Left cardiac atrium (tissue), 4 donors: ENCODE measurements at regions not wholly inside any gene's neighbourhood (a gene's known extent, or its start where the extent isn't known, plus 50 kb on each side); places are given as distances from the start of the nearest gene placed in this dataset.

Source experiments
- ATAC-seq, 2 donors: fragments of 200-7000 bp; cut with Tn5 transposase; one replicate each; pipeline ENCODE4 v1.9.1; 2020; ENCODE audit warnings: mild to moderate bottlenecking in 2 of 2, moderate library complexity in 2 of 2
- DNase-seq: peaks from one replicate; pipeline ENCODE4 v3.0.0-alpha.2; 2020
- intact Hi-C, 2 donors: fragments of 100-400 bp; cut with DNase I; formaldehyde crosslinking; loops; one replicate each; pipeline versions ENCODE4 v1.14.1 to v1.15.1; 2022 to 2023
- donor health status: DM: no; HTN: yes; CAD: no.
- donor health status: DM: no; HTN: yes; CAD: no; lungs with severe emphysema.
- donor health status: DM: yes; HTN: yes; CAD: no.
- donor health status: Dilated cardiomyopathy.

DNA sequence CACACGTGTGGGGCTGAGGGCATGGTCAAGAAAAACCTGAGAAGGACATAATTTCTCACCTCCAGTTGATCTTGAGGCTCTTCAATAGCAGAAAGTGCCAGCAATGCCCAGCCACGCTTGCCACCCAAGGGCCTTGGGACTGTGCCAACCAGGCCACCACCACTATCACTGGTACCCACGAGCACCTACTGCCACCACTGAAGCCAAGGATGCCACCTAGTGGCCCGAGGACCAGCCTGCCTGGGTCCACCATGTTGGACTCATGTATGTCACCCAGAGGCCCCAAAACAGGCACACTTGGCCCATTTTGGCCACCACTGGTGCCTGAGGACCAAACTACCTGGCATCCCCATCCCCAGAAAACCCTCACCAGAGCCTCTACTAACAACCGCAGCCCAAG, 191.8 kb downstream of the ADAM29 start:
- no peak for ATAC-seq
- intact Hi-C loops = no loop called here
- no peak for DNase-seq

DNA sequence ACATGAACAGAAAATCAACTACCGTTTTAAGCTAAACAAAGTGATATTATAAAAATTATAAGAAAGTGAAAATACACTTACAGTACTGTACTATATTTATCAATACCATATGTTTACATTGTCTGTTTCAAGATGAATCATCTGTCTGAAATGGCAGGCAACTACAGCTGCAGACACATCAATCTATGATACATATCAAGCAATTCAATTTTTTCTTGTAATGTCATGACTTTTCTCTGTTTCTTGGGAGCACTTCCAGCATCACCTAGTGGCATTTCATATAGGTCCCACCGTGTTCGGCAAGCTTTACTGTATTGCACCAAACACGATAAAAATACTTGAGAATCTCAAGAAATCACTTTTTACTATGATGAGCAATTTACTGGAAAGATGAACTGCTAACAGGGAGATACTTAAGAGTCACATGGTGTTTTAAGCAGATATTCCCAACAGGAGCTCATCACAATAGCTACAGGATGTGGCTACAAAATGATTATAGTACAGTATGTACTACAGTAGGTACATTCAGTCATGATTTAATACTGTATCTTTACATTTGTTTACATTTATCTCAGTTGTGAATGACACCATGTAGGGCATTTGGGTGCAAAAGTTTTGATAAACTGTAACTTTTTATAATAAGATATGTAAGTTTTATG, 207.4 kb downstream of the ADAM29 start:
- DNase-seq (no peak), ATAC-seq (no peak)
- intact Hi-C loops = no loop called here

DNA sequence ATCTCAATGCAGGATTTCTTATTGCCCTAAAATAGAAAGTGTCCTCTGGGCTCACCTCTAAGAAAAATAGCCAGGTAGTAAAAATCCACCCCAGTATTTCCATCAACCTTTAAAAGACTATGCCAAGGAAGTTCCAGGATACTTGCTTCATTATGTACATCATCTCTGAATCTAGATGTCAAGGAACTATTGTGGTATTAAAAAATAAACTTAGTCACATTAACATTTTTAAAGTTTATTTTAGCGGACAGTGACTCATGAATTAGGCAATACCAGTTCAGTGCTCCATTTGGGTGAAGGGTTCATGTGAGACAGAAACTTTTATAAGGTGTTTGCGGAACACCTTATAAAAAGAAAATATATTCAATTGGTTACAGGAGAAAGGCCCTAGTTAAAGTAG, 209.2 kb downstream of the ADAM29 start:
- DNase-seq (no peak), ATAC-seq (no peak)
- intact Hi-C loops = no loop called here

DNA sequence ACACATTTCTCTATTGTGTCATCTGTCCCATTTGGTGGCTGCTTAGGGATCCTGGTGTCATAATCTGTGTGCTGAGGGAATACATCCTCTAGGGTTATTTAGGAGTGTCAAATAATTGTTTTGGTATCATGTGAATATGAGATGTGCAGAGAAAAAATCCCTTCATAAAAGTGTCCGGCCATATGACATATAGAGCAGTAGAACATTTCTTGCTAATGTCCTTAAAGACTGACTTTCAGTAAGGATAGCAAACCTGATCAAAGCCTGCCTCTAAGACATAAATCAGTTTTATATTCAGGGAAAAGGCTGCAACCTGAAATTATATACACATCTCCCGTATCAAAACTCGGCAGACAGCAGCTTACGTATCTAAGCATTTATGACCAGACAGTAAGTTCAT, 211.6 kb downstream of the ADAM29 start:
- intact Hi-C loops = no loop called here
- no peak for ATAC-seq

DNA sequence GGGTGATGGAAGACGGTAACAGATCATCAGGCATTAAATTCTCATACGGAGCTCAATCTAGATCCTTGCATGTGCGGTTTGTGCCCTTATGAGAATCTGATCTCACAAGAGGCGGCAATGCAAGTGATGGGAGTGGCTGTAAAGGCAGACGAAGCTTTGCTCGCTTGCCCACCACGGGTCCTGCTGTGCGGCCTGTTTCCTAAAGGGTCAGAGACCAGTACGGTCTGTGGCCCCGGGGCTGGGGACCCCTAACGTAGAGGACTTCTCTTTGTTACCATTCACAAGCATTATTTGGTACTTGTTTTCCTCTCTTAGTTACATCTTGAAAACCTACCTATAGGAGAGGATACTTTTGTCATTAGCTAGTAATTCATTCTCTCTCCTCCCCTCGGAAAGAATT, 221.0 kb downstream of the ADAM29 start:
- ATAC-seq (no peak), DNase-seq (no peak)
- intact Hi-C loops = no loop called here

More for the DNA sequence above, 211.6 kb downstream of the ADAM29 start:
- DNase-seq = no peak

DNA sequence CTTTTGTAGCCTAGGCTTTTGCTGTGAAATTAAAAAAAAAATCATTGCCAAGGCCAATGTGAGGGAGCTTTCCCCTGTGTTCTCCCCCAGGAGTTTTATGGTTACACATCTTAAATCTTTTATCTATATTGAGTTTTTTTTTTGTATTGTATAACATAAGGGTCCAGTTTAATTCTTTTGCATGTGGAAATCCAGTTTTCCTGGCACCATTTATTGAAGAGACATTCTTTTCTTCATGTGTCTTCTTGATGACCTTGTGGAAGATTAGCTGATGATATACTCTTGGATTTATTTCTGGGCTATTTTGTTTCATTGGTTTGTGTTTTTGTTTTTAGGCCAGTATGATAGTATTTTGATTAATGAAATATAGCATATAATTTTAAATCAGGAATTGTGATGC, 225.0 kb downstream of the ADAM29 start:
- DNase-seq = no peak
- ATAC-seq = no peak
- intact Hi-C loops = no loop called here

DNA sequence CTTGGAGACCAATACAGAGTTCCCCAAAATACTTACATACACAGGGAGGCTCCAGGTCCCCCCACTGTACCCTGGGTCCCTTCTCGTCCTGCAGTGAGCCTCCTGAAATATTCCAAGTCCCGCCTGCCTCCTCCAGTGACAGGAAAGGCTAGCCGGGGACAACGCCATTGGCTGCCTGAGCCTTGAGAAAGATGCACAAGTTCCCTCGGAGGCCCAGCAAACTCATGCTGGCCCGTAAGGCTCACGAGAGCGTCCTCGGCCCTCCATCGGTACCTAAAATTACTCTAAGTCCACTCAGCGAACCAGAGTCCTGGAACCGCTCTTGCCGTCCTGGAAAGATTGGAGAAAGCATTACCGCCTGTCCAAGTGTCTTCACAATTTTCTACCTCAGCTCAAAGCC, 228.6 kb downstream of the ADAM29 start:
- no peak for DNase-seq
- intact Hi-C loops = no loop called here
- no peak for ATAC-seq

DNA sequence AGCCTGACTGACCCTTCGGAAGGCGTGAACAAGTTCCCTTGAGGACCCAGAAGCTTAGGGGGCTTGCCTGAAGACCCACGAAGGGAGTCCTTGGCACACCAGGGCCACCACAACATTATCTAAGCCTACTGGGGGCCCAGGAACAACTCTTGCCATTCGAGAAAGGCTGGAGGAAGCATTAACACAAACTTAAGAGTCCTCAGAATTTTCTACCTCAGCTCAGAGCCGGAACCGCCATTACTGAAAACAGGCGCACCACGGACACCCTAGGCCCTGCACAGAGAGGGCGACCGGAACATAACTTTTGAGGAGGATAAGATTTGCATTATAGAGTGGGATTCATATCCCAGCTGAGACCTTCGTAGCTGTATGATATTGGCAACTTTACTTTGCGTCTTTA, 229.1 kb downstream of the ADAM29 start:
- ATAC-seq (no peak), DNase-seq (no peak)
- intact Hi-C loops = no loop called here

DNA sequence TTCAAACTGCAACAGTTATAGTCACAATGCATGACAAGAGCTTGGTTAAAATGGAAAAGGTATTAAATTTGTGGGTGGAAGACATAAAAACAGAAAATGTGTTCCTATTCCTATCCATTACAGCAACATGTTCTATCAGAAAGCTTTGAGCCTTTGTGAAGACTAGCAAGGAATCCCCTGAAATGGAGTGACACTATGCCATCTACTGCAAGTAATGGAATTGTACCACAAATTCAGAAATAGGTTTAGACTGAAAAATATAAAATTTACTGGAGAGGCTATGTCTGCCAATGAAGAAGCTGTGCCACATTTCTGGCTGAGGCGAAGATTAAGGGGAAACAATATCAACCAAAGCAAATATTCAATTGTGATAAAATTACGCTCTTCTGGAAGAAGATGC, 247.9 kb downstream of the ADAM29 start:
- intact Hi-C loops = no loop called here
- ATAC-seq (no peak), DNase-seq (no peak)

DNA sequence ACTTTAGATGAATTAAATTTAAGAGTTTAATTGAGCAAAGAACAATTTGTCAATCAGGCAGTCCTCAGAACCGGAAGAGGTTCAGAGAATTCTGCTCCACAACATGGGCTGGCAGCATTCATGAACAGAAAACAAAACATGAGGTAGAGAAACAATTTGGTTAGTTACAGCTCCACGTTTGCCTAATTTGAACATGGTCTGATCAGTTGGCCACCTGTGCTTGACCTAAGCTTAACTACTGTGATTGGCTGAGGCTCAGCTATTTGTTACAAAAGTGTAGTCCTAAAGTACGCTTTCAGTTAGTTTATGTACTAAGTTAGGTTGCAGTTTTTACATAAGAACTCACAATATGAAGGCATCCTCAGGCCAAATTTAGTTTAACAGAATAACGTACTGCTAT, 258.6 kb downstream of the ADAM29 start:
- intact Hi-C loops = no loop called here
- ATAC-seq (no peak), DNase-seq (no peak)

DNA sequence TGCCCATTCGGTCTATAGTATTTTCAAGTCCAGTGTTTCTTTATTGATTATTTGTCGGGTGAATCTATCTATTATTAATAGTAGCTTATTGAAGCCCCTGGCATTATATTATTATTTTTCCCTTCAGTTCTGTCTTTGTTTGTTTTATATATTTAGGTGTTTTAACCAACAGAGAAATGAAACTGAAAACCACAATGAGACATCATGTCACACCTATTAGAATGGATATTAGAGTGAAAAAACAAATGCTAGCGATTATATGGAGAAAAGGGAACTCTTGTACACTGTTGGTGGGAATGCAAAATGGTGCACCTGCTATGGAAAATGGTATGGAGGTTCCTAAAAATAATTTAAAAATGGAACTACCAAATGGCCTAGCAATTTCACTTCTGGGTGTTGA, 272.5 kb downstream of the ADAM29 start:
- ATAC-seq = no peak
- no peak for DNase-seq
- intact Hi-C loops = no loop called here

DNA sequence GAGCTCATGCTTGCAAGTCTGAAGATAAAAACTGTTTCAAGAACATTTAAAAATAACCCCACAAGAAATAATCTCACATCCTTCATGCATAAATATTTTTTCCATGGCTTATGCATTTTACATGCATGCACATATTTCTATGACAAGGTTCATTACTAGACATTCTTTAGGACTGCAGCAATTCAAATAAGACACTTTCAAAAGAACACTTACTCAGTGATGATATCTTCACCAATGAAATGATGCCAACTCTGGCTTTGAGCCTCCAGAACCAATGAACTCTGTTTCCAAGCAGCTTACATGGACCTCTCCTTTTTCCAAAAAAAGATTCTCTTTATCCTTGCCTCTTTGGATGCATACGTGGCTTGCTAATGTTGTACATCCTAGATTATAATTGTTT, 279.9 kb downstream of the ADAM29 start:
- intact Hi-C loops = no loop called here
- ATAC-seq = no peak
- DNase-seq = no peak

DNA sequence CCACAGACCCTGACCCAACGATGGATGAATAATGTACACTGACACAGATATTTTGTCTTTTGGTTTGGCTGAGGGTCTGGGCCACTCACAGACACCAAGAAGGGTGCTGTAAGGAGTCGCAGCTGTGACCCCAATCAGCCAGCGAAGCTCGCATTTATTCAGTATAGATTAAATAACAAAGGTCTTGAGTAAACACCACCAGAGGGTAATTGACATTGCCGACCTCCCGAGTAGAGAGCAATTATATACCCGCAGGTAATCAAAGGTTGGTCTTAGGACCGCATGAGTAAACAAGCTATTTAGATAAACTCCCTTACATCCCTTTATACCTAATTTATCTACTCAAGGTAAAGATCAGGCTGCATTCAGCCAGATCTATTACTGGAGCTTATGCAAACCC, 297.1 kb downstream of the ADAM29 start:
- ATAC-seq (no peak), DNase-seq (no peak)
- intact Hi-C loops = no loop called here

DNA sequence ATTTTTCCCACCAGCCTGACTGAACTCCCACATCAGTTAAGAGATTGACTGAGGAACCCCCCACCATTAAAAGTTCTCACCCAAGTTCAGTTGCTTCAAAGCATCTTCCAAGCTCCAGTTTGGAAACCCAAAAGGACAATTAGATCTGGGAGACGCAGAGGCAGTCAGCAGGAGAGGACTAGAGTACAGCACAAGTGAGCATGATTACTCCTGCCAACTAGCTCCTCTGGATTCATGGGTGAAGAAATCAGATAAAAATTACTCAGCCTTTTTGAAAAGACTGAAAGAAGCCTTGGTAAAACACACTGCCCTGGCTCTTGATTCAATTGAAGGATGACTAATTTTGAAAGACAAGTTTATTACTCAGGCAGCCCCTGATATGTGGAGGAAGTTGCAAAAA, 297.5 kb downstream of the ADAM29 start:
- DNase-seq = no peak
- intact Hi-C loops = no loop called here
- ATAC-seq = no peak

DNA sequence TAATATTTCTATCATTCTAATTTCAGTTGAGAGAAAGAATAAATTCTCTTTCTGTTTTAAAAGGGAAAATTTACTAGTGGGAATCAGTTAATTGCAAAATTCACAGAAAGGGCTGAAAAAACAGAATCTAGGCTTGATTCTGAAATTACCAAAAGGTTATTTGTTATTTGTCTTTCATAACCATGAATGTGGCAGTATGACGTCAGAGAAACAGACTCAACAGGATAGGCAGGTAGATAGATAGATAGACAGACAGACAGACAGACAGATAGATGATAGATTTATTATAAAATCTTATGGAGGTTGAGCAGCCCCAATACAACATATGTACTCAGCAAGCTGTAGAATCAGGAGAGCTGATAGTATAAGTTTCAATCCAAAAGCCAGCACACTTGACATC, 311.0 kb downstream of the ADAM29 start:
- no peak for ATAC-seq
- DNase-seq = no peak
- intact Hi-C loops = no loop called here

DNA sequence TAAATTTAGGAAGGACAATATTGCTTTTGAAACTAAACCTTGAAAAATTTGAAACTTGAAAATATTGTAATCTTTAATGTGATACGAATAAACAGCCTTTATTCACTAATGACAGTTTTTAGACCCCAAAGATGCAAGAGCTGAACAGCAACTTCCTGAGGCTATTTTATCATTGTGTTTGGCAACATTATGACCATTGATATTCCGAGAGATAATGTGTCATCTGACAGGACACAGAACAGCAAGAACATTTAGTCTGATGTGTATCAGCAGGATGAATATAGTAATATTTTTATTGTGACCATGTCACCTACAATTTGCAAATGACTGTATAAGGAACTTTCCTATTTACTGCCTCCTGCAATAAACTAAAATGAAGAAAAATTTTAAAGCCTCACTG, 316.0 kb downstream of the ADAM29 start:
- intact Hi-C loops = no loop called here
- ATAC-seq = no peak

DNA sequence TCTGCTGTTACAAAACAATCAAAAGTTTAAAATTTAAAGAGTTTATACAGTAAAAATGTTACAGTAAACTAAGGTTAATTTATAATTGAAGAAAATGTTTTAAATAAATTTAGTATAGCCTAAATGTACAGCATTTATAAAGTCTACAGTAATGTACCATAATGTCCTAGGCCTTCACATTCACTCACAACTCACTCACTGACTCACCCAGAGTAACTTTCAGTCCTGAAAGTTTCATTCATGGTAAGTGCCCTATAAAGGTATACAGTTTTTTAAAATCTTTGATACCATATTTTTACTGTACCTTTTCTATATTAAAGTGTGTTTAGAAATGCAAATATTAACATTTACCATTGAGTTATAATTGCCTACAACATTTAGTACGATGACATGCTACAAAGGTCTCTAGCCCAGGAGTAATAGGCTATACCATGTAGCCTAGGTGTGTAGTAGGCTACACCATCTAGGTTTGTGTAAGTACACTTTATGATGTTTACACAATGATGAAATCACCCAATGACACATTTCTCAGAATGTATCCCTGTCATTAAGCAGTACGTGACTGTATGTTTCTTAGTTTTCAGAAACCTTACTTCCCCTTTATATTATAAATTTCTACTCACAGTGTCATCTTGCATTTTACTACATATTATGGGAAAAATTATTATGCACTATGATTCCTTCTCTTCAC, 320.8 kb downstream of the ADAM29 start:
- DNase-seq (no peak), ATAC-seq (no peak)
- intact Hi-C loops = no loop called here

More for the DNA sequence above, 316.0 kb downstream of the ADAM29 start:
- no peak for DNase-seq

DNA sequence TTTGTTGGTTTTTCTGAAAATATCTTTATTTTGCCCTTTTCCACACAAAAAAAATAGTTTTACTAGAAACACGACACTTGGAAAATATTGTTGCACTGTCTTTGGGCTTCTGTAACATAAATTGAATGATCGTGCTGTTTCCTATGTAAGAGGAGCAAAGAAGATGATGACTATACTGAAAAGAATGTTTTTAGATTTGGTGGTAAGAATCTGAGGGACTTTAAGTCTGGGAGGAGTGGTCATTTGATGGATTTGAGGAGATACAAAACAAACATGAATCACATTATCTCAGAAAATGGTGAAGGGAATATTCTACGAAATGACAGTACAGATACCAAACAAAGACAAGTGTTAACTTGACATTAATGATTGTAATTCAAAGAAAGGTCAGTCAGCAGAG, 328.8 kb downstream of the ADAM29 start:
- ATAC-seq = no peak
- intact Hi-C loops = no loop called here
- no peak for DNase-seq

DNA sequence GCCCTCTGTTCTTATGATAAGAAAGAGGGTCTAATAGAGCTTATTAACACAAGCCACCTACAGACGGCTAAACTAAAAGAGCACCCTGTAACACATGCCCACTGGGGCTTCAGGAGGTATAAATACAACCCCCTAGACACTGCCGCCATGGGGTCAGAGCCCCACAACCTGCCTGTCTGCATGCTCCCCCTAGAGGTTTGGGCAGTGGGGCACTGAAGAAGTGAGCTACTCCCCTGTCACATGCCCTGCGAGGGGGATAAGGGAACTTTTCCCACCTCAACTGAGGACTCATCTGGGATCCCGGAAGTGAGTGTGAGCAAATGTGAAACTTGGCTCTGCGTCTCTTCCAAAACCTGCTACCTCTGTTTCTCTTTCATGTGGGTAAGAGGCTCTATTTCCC, 334.5 kb downstream of the ADAM29 start:
- intact Hi-C loops = no loop called here
- ATAC-seq = no peak
- no peak for DNase-seq

DNA sequence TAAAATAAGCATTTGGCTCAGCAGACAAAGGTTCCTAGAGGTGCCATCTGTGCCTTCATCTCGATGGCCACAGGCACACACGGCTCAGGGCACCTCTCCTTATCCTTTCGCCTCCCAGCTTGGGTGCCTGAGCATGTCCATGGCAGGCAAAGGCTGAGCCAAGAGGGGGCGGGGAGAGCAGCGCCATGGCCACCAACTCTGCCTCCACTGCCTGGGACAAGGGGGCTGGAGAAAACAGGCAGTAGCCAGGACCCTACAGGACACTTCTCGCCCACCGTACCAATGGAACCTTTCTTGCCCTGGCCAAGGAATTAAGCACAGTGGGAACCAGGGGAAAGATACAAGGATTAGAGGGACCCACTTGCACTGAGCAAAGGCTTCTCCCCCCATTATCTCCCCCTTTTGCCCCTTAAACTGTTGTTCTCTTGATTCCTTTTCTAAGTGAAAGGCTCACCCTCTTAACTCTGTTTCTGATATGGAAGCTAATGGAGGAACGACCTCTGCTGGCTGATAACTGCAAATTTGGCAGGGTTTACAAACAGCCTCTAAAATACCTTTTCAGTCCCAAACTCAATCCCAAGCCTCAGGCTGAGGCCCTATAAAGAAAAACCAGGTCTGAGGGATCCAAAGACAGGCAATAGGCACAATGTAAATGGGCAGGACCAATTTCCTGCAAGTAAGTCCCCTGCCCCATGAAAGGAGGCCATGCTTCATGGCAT, 335.2 kb downstream of the ADAM29 start:
- DNase-seq (no peak), ATAC-seq (no peak)
- intact Hi-C loops = no loop called here

DNA sequence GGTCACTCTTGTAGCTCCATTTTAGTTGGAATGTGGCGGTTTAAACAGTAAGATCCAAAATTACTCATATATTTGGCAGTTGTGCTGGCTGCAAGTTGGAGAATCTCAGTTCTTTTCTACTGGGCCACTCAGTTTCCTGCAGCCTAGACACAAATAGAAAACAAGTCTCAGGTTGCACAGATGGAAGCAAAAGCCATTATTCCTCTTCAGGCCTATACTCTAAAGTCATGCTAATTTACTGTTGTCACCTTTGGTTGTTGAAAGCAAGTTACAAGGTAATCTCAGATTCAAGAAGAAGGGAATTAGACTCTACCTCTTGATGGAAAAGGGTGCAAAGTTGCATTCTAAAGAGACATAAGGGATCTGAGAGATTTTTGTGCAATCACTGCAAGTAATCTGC, 345.4 kb downstream of the ADAM29 start:
- DNase-seq = no peak
- intact Hi-C loops = no loop called here
- no peak for ATAC-seq
